ENCODE measurements at regions not wholly inside any gene's neighbourhood (a gene's known extent, or its start where the extent isn't known, plus 50 kb on each side); places are given as distances from the start of the nearest gene placed in this dataset.

DNA sequence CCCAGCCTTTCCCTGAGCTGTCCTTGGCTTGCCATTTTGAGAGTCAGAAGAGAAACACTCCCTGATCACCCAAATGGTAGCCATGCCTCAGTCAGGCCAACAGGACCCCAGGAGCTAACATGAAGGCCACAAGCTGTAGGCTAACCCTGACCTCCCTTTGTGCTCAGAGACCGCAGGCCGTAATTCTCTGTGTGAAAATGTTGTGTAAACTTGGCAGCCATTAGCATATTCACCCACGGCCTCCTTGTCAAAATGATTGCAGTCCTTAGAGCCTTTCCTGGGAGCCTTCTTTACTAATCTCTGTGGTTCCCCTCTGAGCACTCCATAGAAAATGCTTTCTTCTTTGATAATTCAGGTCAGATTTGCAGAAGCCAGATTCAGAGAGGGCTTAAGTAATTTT, 418.9 kb downstream of the COG6 start:
- no peak for DNase-seq (ENCODE audit: low read depth, low spot score)

GRCh38 chr13:40075281-40075680, 419.8 kb downstream of the COG6 start:
- DNase-seq (ENCODE audit: low read depth, low spot score): no peak

DNA sequence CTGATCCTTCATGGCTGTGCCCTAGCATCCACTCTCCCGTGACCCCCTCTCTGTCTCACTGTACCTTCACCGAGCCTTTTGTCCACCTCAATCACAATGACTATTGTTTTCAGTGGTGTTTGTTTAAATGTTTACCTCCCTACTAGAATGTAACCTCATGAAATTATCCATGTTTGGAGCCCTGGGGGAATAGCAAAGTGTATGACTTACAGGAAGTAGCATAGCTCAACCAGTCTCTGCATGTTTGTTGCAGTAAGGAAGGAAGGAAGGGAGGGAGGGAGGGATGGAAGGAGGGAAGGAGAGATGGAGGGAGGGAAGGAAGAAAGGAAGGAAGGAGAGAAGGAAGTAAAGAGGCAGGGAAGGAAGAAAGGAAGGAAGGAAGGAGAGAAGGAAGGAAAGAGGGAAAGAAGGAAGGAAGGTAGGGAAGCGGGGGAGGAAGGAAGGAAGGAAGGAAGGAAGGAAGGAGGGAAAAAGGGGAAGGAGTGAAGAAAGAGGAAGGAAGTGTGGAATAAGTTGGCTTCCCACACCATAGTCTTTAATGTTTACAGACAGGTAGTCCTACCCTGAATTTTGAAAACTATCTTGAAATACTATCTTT, 421.4 kb downstream of the COG6 start:
- DNase-seq (ENCODE audit: low read depth, low spot score): no peak

DNA sequence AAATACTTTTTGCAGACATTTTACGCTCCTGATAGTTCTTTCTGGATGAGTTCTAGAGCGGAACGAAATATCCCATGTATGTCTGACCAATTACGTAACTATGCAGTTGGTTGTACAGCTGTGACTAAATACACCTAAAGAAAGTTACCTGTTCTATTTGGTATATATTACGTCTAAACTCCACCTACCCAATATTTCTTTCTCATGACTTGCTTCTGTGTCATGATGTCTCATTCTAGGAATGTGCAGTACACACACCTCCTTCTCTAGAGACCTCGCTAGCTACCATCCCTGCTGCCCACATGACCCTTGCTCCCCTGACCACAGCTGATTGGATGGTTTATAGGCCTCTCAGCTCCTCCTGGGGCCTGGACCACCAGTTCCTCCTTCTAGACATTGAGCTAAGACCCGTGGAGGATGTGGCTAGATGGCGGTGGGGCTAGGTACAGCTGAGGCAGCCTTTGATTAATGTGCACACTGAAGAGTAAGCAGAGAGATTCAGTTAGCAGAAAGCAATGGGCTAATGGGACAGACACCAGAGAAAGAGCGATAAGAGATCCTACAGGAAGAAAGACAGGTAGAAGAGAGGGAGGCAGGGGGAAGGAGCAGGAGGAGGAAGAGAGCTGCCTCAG, 422.1 kb downstream of the COG6 start:
- DNase-seq (ENCODE audit: low read depth, low spot score): no peak

DNA sequence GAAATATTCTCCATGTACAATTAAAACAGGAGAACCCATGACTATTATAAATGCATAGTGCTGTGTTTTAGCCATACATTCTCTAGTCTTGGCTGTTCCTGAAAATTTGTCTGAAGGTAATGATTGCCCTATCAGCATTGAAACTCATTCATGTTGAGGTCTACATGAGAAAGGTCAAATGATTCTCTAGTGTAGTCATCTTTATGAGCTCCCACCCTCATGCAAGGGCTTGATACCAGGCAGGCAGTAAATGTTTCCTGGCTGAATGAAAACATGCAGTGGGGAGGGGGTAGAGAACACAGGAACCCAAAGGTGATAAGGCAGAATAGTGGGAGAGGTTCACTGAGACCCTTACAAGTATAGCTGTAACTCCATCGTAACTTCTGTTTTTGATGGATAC, 424.3 kb downstream of the COG6 start:
- no peak for DNase-seq (ENCODE audit: low read depth, low spot score)

- DNase-seq (ENCODE audit: low read depth, low spot score): no peak
Observed at GRCh38 chr13:40080676-40081075, 425.2 kb downstream of the COG6 start.

DNA sequence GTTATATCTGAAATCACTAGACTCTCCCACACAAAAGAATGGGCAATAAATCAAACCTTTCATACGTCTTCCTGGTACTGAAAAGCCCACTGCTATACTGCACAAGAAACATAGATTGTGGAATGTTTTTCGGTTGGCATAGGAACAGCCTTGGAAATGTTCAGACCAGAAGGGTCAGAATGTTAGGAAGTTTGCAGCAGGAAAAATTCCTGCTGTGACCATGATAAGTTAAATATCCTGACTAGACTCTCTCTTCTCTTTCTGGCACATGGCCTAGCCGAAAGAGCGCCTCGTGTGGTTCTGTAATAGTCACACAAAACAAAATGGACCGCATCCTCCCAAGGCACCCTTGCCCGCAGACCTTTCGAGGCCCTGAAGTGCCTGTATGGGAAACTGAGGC, 427.2 kb downstream of the COG6 start:
- no peak for DNase-seq (ENCODE audit: low read depth, low spot score)

DNA sequence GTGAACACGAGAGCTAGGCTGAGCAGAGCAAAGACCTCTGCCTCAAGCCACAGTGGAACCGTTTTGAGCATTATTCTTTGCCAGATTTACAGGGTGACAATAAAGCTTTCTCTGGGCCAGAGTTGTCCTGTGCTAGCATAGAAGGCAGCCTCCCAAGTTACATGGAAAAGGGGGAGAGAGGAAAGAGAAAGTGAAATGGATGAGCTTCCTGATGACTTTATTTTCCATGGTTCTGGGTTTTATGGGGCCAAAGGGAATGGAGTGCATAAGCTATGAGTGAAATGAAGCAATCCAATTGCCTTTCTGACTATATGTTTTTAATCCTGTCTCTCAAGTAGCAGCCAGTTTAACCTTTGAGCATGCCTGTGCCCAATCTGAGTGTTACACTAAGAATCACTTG, 428.4 kb downstream of the COG6 start:
- no peak for DNase-seq (ENCODE audit: low read depth, low spot score)

DNA sequence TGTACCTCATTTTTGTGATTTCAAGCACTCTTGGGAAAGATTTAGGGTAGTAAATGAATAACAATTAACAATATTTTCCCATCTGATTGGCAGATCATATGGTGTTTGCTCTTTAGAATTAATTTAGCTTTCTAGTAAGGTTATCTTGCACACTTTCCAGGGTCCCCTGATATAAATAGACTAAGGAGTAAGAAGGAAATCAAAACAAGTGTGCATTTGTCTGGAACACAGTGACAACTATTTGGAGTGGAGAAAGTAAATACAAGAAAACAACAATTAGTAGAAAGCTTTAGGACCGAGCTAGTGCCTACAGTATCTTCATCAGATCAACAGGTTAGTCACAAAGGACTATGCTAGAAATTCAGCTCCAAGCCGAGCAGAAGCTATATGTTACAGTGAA, 429.5 kb downstream of the COG6 start:
- DNase-seq (ENCODE audit: low read depth, low spot score): no peak

- DNase-seq (ENCODE audit: low read depth, low spot score): no peak
Observed at GRCh38 chr13:40087091-40088002, 431.9 kb downstream of the COG6 start.

DNA sequence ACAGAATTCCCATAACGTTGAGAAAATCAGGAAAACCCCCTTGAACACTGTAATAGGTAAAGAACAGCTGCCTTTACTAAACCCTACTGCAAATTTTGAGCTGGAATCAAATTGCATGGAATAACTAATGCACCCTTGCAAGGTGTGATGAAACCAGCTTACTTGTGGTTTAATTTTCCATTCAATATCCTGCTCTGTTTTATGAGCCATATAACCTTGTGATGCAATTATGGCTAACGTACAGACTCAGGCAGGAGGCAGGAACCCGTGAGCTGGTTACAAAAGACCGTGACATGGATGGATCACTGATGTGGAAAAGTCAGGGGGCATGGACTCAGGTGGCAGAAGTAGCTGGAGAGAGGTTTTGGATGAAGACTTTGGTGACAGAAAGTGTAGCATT, 438.6 kb downstream of the COG6 start:
- DNase-seq (ENCODE audit: low read depth, low spot score): no peak

GRCh38 chr13:40095695-40096356, 440.4 kb downstream of the COG6 start:
- no peak for DNase-seq (ENCODE audit: low read depth, low spot score)

GRCh38 chr13:40096357-40096901, 441.0 kb downstream of the COG6 start:
- no peak for DNase-seq (ENCODE audit: low read depth, low spot score)

DNA sequence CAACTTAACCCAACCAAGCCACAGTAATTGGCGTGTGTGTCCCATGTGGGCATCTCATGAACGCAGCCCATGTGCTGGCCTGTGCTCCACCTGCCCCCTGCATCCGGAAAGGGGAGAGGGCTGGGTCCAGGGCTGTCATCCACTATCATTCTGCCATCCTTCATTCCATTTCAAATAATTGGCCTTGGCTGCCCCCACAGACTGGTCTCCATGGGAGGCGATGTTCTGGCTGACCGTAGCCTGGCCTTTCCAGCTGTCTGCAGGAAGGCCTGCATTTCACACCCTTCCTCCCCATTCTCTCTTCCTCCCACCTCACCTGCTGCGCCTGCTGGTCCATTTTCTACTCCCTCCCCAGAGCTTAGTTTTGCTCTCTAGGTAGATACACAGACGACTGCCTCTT, 442.8 kb downstream of the COG6 start:
- DNase-seq (ENCODE audit: low read depth, low spot score): no peak

DNA sequence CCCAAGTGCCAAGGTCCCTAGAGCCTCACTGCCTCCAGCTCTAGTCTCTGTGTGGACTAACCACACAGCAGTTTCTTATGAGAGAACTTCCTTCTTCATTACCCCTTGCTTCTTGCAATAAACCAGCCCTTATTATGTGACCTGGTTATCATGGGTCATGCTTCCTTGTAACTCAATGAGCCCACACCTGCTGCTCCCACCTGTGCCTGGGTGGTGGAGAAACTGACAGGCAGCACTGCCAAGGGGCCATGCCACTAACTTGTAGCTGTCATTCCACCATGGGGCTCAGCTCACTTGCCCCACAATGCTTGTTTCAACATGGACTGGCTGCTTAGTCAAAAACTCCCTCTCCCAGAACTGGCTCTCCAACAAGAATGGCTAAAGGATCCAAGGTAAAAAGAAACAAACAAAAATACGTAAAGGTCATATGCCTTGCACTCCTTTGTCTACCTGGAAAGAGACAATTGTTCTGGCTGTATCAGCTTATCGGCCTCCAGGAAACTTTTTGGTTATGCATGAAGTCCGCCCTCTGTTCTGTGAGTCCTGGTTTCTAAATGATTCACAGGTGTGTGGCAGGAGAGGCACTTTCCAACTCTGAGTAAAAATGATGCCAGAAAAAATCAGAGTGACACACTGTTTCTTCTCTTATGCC, 446.4 kb downstream of the COG6 start:
- DNase-seq (ENCODE audit: low read depth, low spot score): no peak

DNA sequence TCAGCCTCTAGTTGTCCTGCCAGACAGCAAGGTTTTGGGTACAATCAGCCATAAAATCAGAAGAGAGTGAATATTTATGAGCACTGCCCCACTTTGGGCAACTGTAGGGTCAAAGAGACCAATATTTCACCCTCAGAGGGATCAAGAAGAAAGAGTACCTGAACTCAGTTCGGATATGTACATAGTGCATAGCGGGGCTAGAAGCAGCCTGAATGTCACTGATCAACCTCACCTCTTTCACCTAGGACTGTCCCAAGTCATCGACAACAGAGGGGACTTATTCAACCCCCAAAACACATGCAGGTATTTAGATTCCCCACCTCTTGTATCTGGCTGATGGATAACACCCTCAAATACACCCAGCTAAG, 446.9 kb downstream of the COG6 start:
- DNase-seq (ENCODE audit: low read depth, low spot score): no peak

GRCh38 chr13:40102854-40103253, 447.4 kb downstream of the COG6 start:
- DNase-seq (ENCODE audit: low read depth, low spot score): peak; percentile 71

GRCh38 chr13:40103864-40104263, 448.4 kb downstream of the COG6 start:
- DNase-seq (ENCODE audit: low read depth, low spot score): no peak

DNA sequence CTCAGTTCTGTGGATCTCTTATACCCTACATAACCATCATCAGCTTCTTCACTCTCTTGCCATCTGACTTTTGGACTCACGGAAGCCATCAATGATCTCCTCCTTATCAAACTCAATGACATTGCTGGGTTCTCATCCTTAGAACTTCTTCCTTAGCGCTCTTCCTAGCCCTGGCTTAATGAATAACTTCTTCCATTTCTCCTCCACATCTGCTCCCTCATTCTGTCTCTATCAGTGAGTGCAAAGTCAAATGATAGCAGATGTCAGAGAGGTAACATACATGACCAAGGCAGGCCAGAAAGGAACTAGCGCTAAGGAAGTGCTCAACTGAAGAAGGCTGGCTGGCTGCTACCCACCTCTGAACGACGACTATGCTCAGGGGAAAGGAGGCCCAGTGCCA, 449.8 kb downstream of the COG6 start:
- DNase-seq (ENCODE audit: low read depth, low spot score): no peak

DNA sequence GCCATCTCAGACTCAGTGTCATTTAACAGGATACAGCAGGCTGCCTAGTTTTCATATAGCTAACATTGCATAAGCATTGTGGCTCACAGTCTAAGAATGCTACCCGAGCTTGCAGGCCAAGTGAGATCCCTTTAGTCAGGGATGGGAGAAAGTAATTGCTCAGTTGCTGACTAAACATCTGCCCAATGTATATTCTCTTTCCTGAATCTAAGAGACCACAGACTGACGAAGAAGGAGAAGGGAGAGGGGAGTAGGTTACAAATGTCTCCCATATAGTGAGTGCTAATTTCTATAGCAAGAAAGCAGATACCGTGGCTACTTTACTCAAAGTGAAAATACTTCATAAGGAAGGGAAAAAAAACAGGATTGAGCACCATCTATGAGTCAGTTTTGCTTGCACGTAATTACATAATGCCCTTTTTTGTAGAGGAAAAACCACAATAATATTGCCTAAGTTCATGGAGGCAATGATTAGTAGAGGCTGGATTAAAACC, 453.9 kb downstream of the COG6 start:
- DNase-seq (ENCODE audit: low read depth, low spot score): no peak

DNA sequence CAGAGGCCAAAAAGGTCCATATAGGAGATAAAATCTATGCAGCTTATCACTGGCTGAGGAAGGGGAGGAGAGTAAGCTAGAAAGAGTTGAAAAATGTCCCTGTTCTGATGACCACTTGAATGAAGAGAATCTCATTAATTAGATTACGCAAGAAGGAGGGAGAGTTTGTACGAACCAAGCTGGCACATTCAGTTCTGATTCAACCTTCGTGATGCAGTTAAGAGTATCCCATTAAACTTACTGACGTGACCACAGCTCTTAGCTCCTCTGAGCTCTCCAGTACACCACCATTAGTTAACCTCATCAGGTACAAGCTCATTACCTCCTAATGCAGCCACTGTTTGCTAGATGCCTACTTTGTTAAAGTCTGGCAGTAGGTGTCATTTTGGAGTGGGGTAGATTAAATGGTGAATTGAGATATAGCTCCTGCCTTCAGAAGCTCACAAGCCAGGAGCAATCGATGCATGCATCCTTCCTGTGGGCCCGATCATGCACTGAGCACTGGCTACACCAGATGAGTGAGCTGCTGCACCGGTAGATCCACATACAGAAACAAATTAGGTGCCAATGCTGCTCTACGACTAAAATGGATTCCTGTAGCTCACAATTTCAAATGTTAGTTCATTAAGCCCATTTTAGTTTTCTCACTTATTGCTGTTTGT, 458.3 kb downstream of the COG6 start:
- no peak for DNase-seq (ENCODE audit: low read depth, low spot score)
